ENCODE measurements at regions not wholly inside any gene's neighbourhood (a gene's known extent, or its start where the extent isn't known, plus 50 kb on each side); places are given as distances from the start of the nearest gene placed in this dataset.

DNA sequence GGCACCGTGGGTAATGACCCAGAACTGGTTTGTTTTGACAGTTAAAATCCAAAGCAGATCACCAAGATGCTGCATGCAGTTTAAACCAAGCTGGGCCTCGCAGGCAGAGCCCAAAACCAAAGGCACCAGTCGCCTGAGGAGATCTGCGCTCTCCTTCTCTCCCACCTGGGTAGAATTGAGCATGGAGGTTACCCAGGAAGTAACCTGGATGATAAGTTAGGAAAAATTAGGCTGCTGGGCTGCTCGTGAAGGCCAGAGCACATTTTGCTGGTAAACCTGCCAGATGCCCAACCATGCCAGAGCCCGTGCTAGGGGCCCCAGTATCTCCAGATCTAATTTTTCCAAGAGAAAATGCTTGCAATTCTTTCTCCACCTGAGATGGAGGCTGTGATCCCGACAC is 388.3 kb upstream of the MGMT start:
- ATAC-seq (ENCODE audit: insufficient read depth, low FRiP score) (no peak), DNase-seq (no peak)
- Histone ChIP-seq H3K4me3 (no peak overlapping the region), H3K27me3 (ENCODE audit: control insufficient read depth in 3 of 3, insufficient read depth in 3 of 3, low read length in 2 of 3) (no peaks in the 10 kb centered on the region), H3K9ac (ENCODE audit: insufficient read depth in 1 of 2, low read length in 2 of 2) (no peak overlapping the region), H3K9me3 (ENCODE audit: control insufficient read depth in 4 of 4, insufficient read depth in 3 of 4, low read length in 3 of 4) (peaks cover 0 to 4% (median 0%) of the 10 kb centered on the region in 4 donors), H3K36me3 (ENCODE audit: control insufficient read depth in 4 of 4, insufficient read depth in 4 of 4, low read length in 4 of 4) (no peaks in the 10 kb centered on the region), H3K4me1 (ENCODE audit: control insufficient read depth in 5 of 5, insufficient read depth in 5 of 5, low read length in 5 of 5) (peaks cover 0 to 2% (median 0%) of the 10 kb centered on the region in 5 donors), H3K27ac (ENCODE audit: low read depth in 1 of 2, low read length in 1 of 2) (no peak overlapping the region)
- 83 to 91% methylated on average over 7 of the region's 7 CpGs for WGBS, 2 donors
- TF ChIP-seq, protein P1, sequence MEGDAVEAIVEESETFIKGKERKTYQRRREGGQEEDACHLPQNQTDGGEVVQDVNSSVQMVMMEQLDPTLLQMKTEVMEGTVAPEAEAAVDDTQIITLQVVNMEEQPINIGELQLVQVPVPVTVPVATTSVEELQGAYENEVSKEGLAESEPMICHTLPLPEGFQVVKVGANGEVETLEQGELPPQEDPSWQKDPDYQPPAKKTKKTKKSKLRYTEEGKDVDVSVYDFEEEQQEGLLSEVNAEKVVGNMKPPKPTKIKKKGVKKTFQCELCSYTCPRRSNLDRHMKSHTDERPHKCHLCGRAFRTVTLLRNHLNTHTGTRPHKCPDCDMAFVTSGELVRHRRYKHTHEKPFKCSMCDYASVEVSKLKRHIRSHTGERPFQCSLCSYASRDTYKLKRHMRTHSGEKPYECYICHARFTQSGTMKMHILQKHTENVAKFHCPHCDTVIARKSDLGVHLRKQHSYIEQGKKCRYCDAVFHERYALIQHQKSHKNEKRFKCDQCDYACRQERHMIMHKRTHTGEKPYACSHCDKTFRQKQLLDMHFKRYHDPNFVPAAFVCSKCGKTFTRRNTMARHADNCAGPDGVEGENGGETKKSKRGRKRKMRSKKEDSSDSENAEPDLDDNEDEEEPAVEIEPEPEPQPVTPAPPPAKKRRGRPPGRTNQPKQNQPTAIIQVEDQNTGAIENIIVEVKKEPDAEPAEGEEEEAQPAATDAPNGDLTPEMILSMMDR (IDR thresholded peaks at IDR 0.05; ENCODE audit: control extremely low read depth, extremely low read depth) = no peak

DNA sequence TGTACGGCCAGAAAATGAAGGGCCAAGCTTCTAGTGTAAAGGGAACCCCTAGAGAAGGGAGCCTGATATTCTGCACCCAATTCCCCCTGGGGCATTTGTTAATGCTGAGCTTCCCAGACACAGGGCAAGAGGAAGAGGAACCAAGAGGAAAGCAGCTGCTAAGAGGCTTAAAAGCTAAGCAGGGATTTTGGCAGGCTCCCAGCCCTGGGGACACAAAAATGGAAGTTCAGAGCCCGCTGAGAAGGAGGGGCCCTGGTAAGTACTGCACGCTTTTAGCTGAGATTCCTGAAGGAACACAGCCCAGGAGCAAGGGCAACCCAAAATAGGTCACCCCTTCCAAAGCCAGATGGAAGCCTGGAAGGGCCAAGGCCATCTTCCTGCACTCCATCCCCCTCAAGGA is 387.3 kb upstream of the MGMT start:
- H3K4me3 ChIP-seq = no peak overlapping the region
- no peaks in the 10 kb centered on the region for H3K36me3 ChIP-seq (ENCODE audit: control insufficient read depth in 4 of 4, insufficient read depth in 4 of 4, low read length in 4 of 4)
- H3K9me3 ChIP-seq (ENCODE audit: control insufficient read depth in 4 of 4, insufficient read depth in 3 of 4, low read length in 3 of 4) = peaks cover 0 to 4% (median 2%) of the 10 kb centered on the region in 4 donors
- H3K9ac ChIP-seq (ENCODE audit: insufficient read depth in 1 of 2, low read length in 2 of 2) = no peak overlapping the region
- 61 to 77% methylated on average over 3 of the region's 3 CpGs for WGBS, 2 donors
- TF ChIP-seq, protein P1 (IDR thresholded peaks at IDR 0.05; ENCODE audit: control extremely low read depth, extremely low read depth) = no peak
- ATAC-seq (ENCODE audit: insufficient read depth, low FRiP score) (no peak), DNase-seq (peak in 2 of 3 donors; percentile 26 to 39)
- H3K4me1 ChIP-seq (ENCODE audit: control insufficient read depth in 5 of 5, insufficient read depth in 5 of 5, low read length in 5 of 5) = peaks cover 0 to 2% (median 0%) of the 10 kb centered on the region in 5 donors
- no peaks in the 10 kb centered on the region for H3K27me3 ChIP-seq (ENCODE audit: control insufficient read depth in 3 of 3, insufficient read depth in 3 of 3, low read length in 2 of 3)
- no peak overlapping the region for H3K27ac ChIP-seq (ENCODE audit: low read depth in 1 of 2, low read length in 1 of 2)

DNA sequence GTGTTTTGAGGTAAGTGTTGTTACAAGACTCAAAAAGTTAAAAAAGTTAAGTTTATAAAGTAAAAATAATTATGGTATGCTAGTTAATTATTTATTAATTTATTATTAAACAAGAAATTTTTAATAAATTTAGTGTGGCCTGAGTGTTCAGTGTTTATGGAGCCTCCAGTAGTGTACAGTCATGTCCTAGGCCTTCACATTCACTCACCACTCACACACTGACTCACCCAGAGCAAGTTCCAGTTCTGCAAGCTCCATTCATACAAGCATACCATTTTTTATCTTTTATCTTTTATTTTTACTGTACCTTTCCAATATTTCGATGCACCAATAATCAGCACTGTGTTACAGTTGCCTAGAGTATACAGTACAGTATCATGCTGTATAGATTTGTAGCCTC is 381.2 kb upstream of the MGMT start:
- DNase-seq = no peak
- TF ChIP-seq, protein P1 (IDR thresholded peaks at IDR 0.05; ENCODE audit: control extremely low read depth, extremely low read depth) = no peak
- Histone ChIP-seq H3K27me3 (ENCODE audit: control insufficient read depth in 3 of 3, insufficient read depth in 3 of 3, low read length in 2 of 3) (no peaks in the 10 kb centered on the region), H3K27ac (ENCODE audit: low read depth in 1 of 2, low read length in 1 of 2) (no peak overlapping the region), H3K4me3 (no peak overlapping the region), H3K36me3 (ENCODE audit: control insufficient read depth in 4 of 4, insufficient read depth in 4 of 4, low read length in 4 of 4) (no peaks in the 10 kb centered on the region), H3K9me3 (ENCODE audit: control insufficient read depth in 4 of 4, insufficient read depth in 3 of 4, low read length in 3 of 4) (peaks cover 0 to 4% (median under 1%) of the 10 kb centered on the region in 4 donors), H3K4me1 (ENCODE audit: control insufficient read depth in 5 of 5, insufficient read depth in 5 of 5, low read length in 5 of 5) (peaks cover 0 to 2% (median 0%) of the 10 kb centered on the region in 5 donors), H3K9ac (ENCODE audit: insufficient read depth in 1 of 2, low read length in 2 of 2) (no peak overlapping the region)
- ATAC-seq (ENCODE audit: insufficient read depth, low FRiP score) = no peak
- 85 to 88% methylated on average over 1 of the region's 1 CpG for WGBS, 2 donors

DNA sequence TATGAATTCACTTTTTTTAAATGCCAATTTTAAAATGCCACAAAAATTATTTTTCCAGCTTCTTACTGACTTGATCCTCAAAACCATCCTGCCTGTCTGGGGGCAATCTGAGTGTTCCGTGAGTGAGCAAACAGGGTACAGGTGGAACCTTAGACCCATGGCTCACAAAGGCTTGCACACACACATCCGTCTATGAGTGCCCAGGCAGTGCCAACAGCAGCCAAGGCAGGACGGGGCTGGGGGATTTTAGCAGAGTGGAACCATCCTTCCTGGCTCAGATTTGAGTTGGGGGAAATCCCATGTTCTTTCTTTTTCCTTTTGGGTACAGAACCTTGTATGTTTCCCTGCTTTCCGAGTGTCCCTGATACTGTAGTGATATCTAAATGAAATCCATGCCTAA is 377.7 kb upstream of the MGMT start:
- Histone ChIP-seq H3K9me3 (ENCODE audit: control insufficient read depth in 4 of 4, insufficient read depth in 3 of 4, low read length in 3 of 4) (peaks cover 0 to 4% (median under 1%) of the 10 kb centered on the region in 4 donors), H3K9ac (ENCODE audit: insufficient read depth in 1 of 2, low read length in 2 of 2) (no peak overlapping the region), H3K27ac (ENCODE audit: low read depth in 1 of 2, low read length in 1 of 2) (no peak overlapping the region), H3K27me3 (ENCODE audit: control insufficient read depth in 3 of 3, insufficient read depth in 3 of 3, low read length in 2 of 3) (peaks cover 0 to 2% (median 0%) of the 10 kb centered on the region in 3 donors), H3K36me3 (ENCODE audit: control insufficient read depth in 4 of 4, insufficient read depth in 4 of 4, low read length in 4 of 4) (no peaks in the 10 kb centered on the region), H3K4me1 (ENCODE audit: control insufficient read depth in 5 of 5, insufficient read depth in 5 of 5, low read length in 5 of 5) (peaks cover 0 to 3% (median 0%) of the 10 kb centered on the region in 5 donors), H3K4me3 (no peak overlapping the region)
- DNase-seq (no peak), ATAC-seq (ENCODE audit: insufficient read depth, low FRiP score) (no peak)
- WGBS, 2 donors = 84 to 91% methylated on average over 4 of the region's 4 CpGs
- TF ChIP-seq, protein P1 (IDR thresholded peaks at IDR 0.05; ENCODE audit: control extremely low read depth, extremely low read depth) = no peak

Data from lung (tissue), 11 donors.